ENCODE measurements at regions not wholly inside any gene's neighbourhood (a gene's known extent, or its start where the extent isn't known, plus 50 kb on each side); places are given as distances from the start of the nearest gene placed in this dataset.

- peak; percentile 92 for ATAC-seq (ENCODE audit: low read depth)
- Histone ChIP-seq H3K4me2 (ENCODE audit: low read depth, low read length) (peak overlapping the region; percentile 52; the same call in 1 of the 2 replicates), H3K9me3 (ENCODE audit: control insufficient read depth, insufficient read depth, low read length) (no peaks in the 10 kb centered on the region), H2BK5ac (ENCODE audit: low read depth, low read length, poor library complexity, severe bottlenecking) (peak overlapping the region; percentile 97), H3K9me1 (ENCODE audit: insufficient read depth, low read length) (peaks cover 6% of the 10 kb centered on the region; the same call in 1 of the 2 replicates), H2BK20ac (ENCODE audit: low read depth, low read length) (peak overlapping the region; percentile 38; the same call in 1 of the 2 replicates), H2AFZ (replicated peaks; ENCODE audit: low read length, poor library complexity) (no peak overlapping the region), H4K8ac (ENCODE audit: low read depth in 2 of 2, low read length in 2 of 2) (peak overlapping the region in 1 of 2 experiments; percentile 79; a peak in 2 of 4 replicates), H4K5ac (ENCODE audit: low read depth, low read length) (no peak overlapping the region), H4K91ac (ENCODE audit: insufficient read depth, low read depth, low read length) (0 out of 2 replicates have a peak overlapping the region, but pooled peaks have one; percentile 31), H3K36me3 (ENCODE audit: control insufficient read depth, insufficient read depth, low read length) (no peaks in the 10 kb centered on the region), H3K23ac (ENCODE audit: low read depth, low read length) (no peak overlapping the region), H3K27ac (ENCODE audit: insufficient read depth, low read length) (no peak overlapping the region), H2BK120ac (ENCODE audit: low read depth, low read length) (peak overlapping the region; percentile 86), H3K9ac (ENCODE audit: low read depth, low read length) (no peak overlapping the region), H3K56ac (ENCODE audit: extremely low read depth, insufficient read depth, low read length) (no peak overlapping the region), H3K79me1 (ENCODE audit: low read depth in 1 of 2, low read length in 2 of 2) (no peaks in the 10 kb centered on the region), H2BK15ac (ENCODE audit: low read depth, low read length) (no peak overlapping the region; the same call in 2 of the 3 replicates), H2AK9ac (replicated peaks; ENCODE audit: low read depth, low read length, poor library complexity) (no peak overlapping the region), H3K27me3 (ENCODE audit: control insufficient read depth, insufficient read depth, low read length) (no peaks in the 10 kb centered on the region), H3K14ac (replicated peaks; ENCODE audit: low read depth, low read length) (no peak overlapping the region; the same call in 1 of the 2 replicates), H3K4ac (ENCODE audit: low read depth, low read length) (peak overlapping the region; percentile 86; the same call in 1 of the 2 replicates), H2AK5ac (ENCODE audit: low read depth, low read length) (no peak overlapping the region), H3K4me1 (ENCODE audit: control insufficient read depth, insufficient read depth, low read length) (peaks cover 2% of the 10 kb centered on the region; the same call in 1 of the 2 replicates), H3K18ac (ENCODE audit: low read depth, low read length) (peak overlapping the region; percentile 68; the same call in 1 of the 2 replicates), H4K20me1 (ENCODE audit: insufficient read depth, low read length) (no peaks in the 10 kb centered on the region), H3K4me3 (ENCODE audit: insufficient read depth, low read depth, low read length) (no peak overlapping the region)
- DNase-seq = peak; percentile 75
- intact Hi-C loops (cut with micrococcal nuclease) = no loop called here
- ChIA-PET CTCF (no interaction called here), POLR2A (ENCODE audit: unreplicated experiment) (no interaction called here)
- TF ChIP-seq CHD1 (IDR thresholded peaks at IDR 0.05; ENCODE audit: low read depth, low read length) (no peak), MAZ (IDR thresholded peaks at IDR 0.05; ENCODE audit: borderline replicate concordance, low read depth, low read length) (no peak), RFX5 (IDR thresholded peaks at IDR 0.05; ENCODE audit: low read depth, low read length) (no peak), FOS (IDR thresholded peaks at IDR 0.05; ENCODE audit: low read depth, low read length) (peak; percentile 37; the same call in 1 of the 2 replicates), MXI1 (IDR thresholded peaks at IDR 0.05; ENCODE audit: borderline replicate concordance, low read depth, low read length) (no peak), ELK1 (IDR thresholded peaks at IDR 0.05; ENCODE audit: borderline replicate concordance, low read depth, low read length) (no peak), NFE2L2 (IDR thresholded peaks at IDR 0.05; ENCODE audit: low read depth, low read length) (no peak), USF2 (IDR thresholded peaks at IDR 0.05; ENCODE audit: low read depth, low read length) (no peak), CEBPB (IDR thresholded peaks at IDR 0.05; ENCODE audit: low read depth, low read length) (no peak), SMC3 (IDR thresholded peaks at IDR 0.05; ENCODE audit: low read depth, low read length) (no peak), MAFK (IDR thresholded peaks at IDR 0.05; ENCODE audit: low read depth, low read length) (no peak), BHLHE40 (IDR thresholded peaks at IDR 0.05; ENCODE audit: low read depth, low read length) (peak; percentile 70), RCOR1 (IDR thresholded peaks at IDR 0.05; ENCODE audit: insufficient replicate concordance, low read length) (no peak), POLR2A (IDR thresholded peaks at IDR 0.05; ENCODE audit: low read depth, low read length) (no peak), RAD21 (IDR thresholded peaks at IDR 0.05; ENCODE audit: low read length) (no peak)
- WGBS, 2 experiments (ENCODE audit: extremely low coverage in 2 of 2, insufficient read length in 1 of 2) = no CpG with 5 or more reads among the region's 2 CpGs
- dilution Hi-C loops (cut with HindIII; ENCODE audit: low sequenced_read_pairs, unreplicated experiment) = no loop called here
- no TSS peak for BruUV-seq (replicated peaks)
- in situ Hi-C loops (cut with MboI; ENCODE audit: low sequenced_read_pairs) = no loop called here
Observed at GRCh38 chr16:51825779-51826178, 674.7 kb upstream of the SALL1 start.

Data from IMR-90 (cell line).